Ascending aorta (tissue), 2 donors: ENCODE measurements at regions not wholly inside any gene's neighbourhood (a gene's known extent, or its start where the extent isn't known, plus 50 kb on each side); places are given as distances from the start of the nearest gene placed in this dataset.

Experiments used
- DNase-seq, 2 donors: peaks; one replicate each; pipeline ENCODE4 v3.0.0-alpha.2; 2019; ENCODE audit warnings: low spot score in 2 of 2
- H3K27ac ChIP-seq, 2 donors: fragments of 200-600 bp; sonication (generic); one replicate each; pipeline ENCODE4 v1.5.1; 2016 to 2017; ENCODE audit warnings: mild to moderate bottlenecking in 1 of 2
- H3K27me3 ChIP-seq: fragments of 200-600 bp; sonication (generic); one replicate; pipeline ENCODE4 v1.5.1; 2017
- H3K36me3 ChIP-seq, 2 donors: fragments of 200-600 bp; sonication (generic); one replicate each; pipeline ENCODE4 v1.5.1; 2016
- H3K4me1 ChIP-seq, 2 donors: fragments of 200-600 bp; sonication (generic); one replicate each; pipeline ENCODE4 v1.5.1; 2016 to 2017; ENCODE audit warnings: mild to moderate bottlenecking in 1 of 2
- H3K4me3 ChIP-seq, 2 donors: fragments of 200-600 bp; sonication (generic); one replicate each; pipeline ENCODE4 v1.5.1; 2016 to 2017; ENCODE audit warnings: mild to moderate bottlenecking in 1 of 2
- H3K9me3 ChIP-seq, 2 donors: fragments of 200-600 bp; sonication (generic); one replicate each; pipeline ENCODE4 v1.5.1; 2016
- CTCF ChIP-seq, 3 experiments: fragments of 200-600 bp in 2 of 3; fragments of 450-650 bp in 1 of 3; sonication (generic) in 2 of 3; IDR thresholded peaks; one replicate each; pipeline ENCODE4 v1.5.1; 2016 to 2019; ENCODE audit warnings: antibody characterized with exemption in 3 of 3, mild to moderate bottlenecking in 1 of 3, moderate library complexity in 1 of 3
- intact Hi-C: fragments of 100-400 bp; cut with DNase I; formaldehyde crosslinking; loops from one replicate; pipeline ENCODE4 v1.15.1; 2023

- Histone ChIP-seq H3K36me3 (no peaks in the 10 kb centered on the region), H3K4me3 (no peak overlapping the region), H3K27ac (no peak overlapping the region), H3K27me3 (no peaks in the 10 kb centered on the region), H3K9me3 (no peaks in the 10 kb centered on the region), H3K4me1 (no peaks in the 10 kb centered on the region)
- no peak for TF ChIP-seq CTCF (IDR thresholded peaks at IDR 0.05)
- intact Hi-C loops: no loop called here
- DNase-seq: no peak
Observed at GRCh38 chr2:53247956-53248735, 519.5 kb upstream of the CHAC2 start.

- intact Hi-C loops: no loop called here
- H3K36me3 ChIP-seq: no peaks in the 10 kb centered on the region
- no peak overlapping the region for H3K4me3 ChIP-seq
- no peak for DNase-seq
- no peaks in the 10 kb centered on the region for H3K9me3 ChIP-seq
- no peaks in the 10 kb centered on the region for H3K27me3 ChIP-seq
- no peaks in the 10 kb centered on the region for H3K4me1 ChIP-seq
- no peak overlapping the region for H3K27ac ChIP-seq
- TF ChIP-seq CTCF (IDR thresholded peaks at IDR 0.05): no peak
Observed at GRCh38 chr2:53243430-53243829, 524.2 kb upstream of the CHAC2 start.

GRCh38 chr2:53242090-53242489 is 525.5 kb upstream of the CHAC2 start:
- no peaks in the 10 kb centered on the region for H3K27me3 ChIP-seq
- no peak for TF ChIP-seq CTCF (IDR thresholded peaks at IDR 0.05)
- H3K4me1 ChIP-seq: no peaks in the 10 kb centered on the region
- H3K9me3 ChIP-seq: no peaks in the 10 kb centered on the region
- no peak overlapping the region for H3K27ac ChIP-seq
- H3K4me3 ChIP-seq: no peak overlapping the region
- DNase-seq: no peak
- intact Hi-C loops: no loop called here
- no peaks in the 10 kb centered on the region for H3K36me3 ChIP-seq

- no peak for DNase-seq
- H3K36me3 ChIP-seq: no peaks in the 10 kb centered on the region
- H3K9me3 ChIP-seq: no peaks in the 10 kb centered on the region
- H3K4me3 ChIP-seq: no peak overlapping the region
- intact Hi-C loops: no loop called here
- no peaks in the 10 kb centered on the region for H3K27me3 ChIP-seq
- no peak overlapping the region for H3K27ac ChIP-seq
- H3K4me1 ChIP-seq: no peaks in the 10 kb centered on the region
- TF ChIP-seq CTCF (IDR thresholded peaks at IDR 0.05): no peak
Observed at GRCh38 chr2:53235836-53236582, 531.6 kb upstream of the CHAC2 start.

- H3K27me3 ChIP-seq: no peaks in the 10 kb centered on the region
- no peak for DNase-seq
- H3K36me3 ChIP-seq: no peaks in the 10 kb centered on the region
- no peaks in the 10 kb centered on the region for H3K9me3 ChIP-seq
- no peaks in the 10 kb centered on the region for H3K4me1 ChIP-seq
- intact Hi-C loops: no loop called here
- no peak for TF ChIP-seq CTCF (IDR thresholded peaks at IDR 0.05)
- no peak overlapping the region for H3K4me3 ChIP-seq
- no peak overlapping the region for H3K27ac ChIP-seq
Observed at GRCh38 chr2:53234548-53234903, 533.1 kb upstream of the CHAC2 start.
